ENCODE measurements at regions not wholly inside any gene's neighbourhood (a gene's known extent, or its start where the extent isn't known, plus 50 kb on each side); places are given as distances from the start of the nearest gene placed in this dataset.

DNA sequence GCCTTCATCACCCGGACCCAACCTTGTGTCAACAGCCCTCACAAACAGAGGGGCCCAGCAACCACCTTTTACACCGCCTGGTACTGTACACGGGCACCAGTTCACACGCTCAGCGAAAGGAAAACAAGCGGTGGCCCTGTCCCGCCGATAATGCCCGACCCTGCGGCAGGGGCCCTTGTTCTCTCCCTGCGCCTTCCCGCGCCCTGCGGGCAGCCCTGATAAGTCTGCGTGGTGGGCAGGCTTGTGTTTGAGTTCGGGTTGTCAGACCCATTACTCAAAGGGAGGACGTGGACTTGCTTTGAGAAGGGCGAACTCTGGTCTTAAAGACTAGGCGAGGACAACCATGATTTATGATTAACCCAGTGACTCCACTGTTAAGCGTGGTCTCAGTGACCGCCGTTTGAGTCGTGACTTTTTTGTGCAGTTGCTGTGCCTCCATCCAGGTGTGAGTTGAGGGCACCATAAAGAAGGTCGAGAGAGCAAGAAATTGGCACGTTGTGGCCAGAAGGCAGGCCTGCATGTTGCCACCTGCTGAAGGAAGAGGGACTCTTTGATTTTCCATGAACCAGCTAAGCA is 167.4 kb upstream of the GATA6 start:
- TF ChIP-seq, protein P1, sequence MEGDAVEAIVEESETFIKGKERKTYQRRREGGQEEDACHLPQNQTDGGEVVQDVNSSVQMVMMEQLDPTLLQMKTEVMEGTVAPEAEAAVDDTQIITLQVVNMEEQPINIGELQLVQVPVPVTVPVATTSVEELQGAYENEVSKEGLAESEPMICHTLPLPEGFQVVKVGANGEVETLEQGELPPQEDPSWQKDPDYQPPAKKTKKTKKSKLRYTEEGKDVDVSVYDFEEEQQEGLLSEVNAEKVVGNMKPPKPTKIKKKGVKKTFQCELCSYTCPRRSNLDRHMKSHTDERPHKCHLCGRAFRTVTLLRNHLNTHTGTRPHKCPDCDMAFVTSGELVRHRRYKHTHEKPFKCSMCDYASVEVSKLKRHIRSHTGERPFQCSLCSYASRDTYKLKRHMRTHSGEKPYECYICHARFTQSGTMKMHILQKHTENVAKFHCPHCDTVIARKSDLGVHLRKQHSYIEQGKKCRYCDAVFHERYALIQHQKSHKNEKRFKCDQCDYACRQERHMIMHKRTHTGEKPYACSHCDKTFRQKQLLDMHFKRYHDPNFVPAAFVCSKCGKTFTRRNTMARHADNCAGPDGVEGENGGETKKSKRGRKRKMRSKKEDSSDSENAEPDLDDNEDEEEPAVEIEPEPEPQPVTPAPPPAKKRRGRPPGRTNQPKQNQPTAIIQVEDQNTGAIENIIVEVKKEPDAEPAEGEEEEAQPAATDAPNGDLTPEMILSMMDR (IDR thresholded peaks at IDR 0.05 in 2 of 3, conservative IDR thresholded peaks at IDR 0.05 in 1 of 3; ENCODE audit: borderline replicate concordance in 1 of 3, insufficient read depth in 1 of 3, low read depth in 2 of 3, low read length in 2 of 3) = no peak
- TF ChIP-seq, protein P2, sequence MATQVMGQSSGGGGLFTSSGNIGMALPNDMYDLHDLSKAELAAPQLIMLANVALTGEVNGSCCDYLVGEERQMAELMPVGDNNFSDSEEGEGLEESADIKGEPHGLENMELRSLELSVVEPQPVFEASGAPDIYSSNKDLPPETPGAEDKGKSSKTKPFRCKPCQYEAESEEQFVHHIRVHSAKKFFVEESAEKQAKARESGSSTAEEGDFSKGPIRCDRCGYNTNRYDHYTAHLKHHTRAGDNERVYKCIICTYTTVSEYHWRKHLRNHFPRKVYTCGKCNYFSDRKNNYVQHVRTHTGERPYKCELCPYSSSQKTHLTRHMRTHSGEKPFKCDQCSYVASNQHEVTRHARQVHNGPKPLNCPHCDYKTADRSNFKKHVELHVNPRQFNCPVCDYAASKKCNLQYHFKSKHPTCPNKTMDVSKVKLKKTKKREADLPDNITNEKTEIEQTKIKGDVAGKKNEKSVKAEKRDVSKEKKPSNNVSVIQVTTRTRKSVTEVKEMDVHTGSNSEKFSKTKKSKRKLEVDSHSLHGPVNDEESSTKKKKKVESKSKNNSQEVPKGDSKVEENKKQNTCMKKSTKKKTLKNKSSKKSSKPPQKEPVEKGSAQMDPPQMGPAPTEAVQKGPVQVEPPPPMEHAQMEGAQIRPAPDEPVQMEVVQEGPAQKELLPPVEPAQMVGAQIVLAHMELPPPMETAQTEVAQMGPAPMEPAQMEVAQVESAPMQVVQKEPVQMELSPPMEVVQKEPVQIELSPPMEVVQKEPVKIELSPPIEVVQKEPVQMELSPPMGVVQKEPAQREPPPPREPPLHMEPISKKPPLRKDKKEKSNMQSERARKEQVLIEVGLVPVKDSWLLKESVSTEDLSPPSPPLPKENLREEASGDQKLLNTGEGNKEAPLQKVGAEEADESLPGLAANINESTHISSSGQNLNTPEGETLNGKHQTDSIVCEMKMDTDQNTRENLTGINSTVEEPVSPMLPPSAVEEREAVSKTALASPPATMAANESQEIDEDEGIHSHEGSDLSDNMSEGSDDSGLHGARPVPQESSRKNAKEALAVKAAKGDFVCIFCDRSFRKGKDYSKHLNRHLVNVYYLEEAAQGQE (IDR thresholded peaks at IDR 0.05; ENCODE audit: low read depth) = no peak
- no peak for TF ChIP-seq RAD21 (IDR thresholded peaks at IDR 0.05; ENCODE audit: low read depth)

Data from HCT116 (cell line).